Aorta (tissue), 5 donors: ENCODE measurements at regions not wholly inside any gene's neighbourhood (a gene's known extent, or its start where the extent isn't known, plus 50 kb on each side); places are given as distances from the start of the nearest gene placed in this dataset.
A peak's percentile ranks its signal among the peaks of the same experiment; 100 is the strongest.

Source experiments
- ATAC-seq: fragments of 200-7000 bp; cut with Tn5 transposase; one replicate; pipeline ENCODE4 v1.9.1; 2022; ENCODE audit warnings: moderate library complexity; ENCODE audit not compliant: low FRiP score
- DNase-seq, 2 donors: peaks; one replicate each; pipeline ENCODE4 v3.0.0-alpha.2; 2020
- H3K27ac ChIP-seq, 2 donors: one replicate each; pipeline ENCODE4 v1.5.1; 2013; ENCODE audit warnings: low read length in 2 of 2, mild to moderate bottlenecking in 2 of 2, moderate library complexity in 2 of 2, control low read depth in 1 of 2, inconsistent platforms in 1 of 2, low read depth in 1 of 2
- H3K27me3 ChIP-seq, 2 donors: one replicate each; pipeline ENCODE4 v1.6.1; 2013; ENCODE audit warnings: control low read depth in 1 of 2, low read length in 1 of 2, mild to moderate bottlenecking in 1 of 2, moderate library complexity in 1 of 2; ENCODE audit not compliant: insufficient read depth in 2 of 2, control insufficient read depth in 1 of 2
- H3K36me3 ChIP-seq, 2 donors: one replicate each; pipeline ENCODE4 v1.6.1; 2013; ENCODE audit warnings: control low read depth in 1 of 2, low read length in 1 of 2, mild to moderate bottlenecking in 1 of 2; ENCODE audit not compliant: insufficient read depth in 2 of 2, control insufficient read depth in 1 of 2
- H3K4me1 ChIP-seq, 2 donors: one replicate each; pipeline ENCODE4 v1.6.1; 2013; ENCODE audit warnings: low read length in 2 of 2, control low read depth in 1 of 2, mild to moderate bottlenecking in 1 of 2, moderate library complexity in 1 of 2; ENCODE audit not compliant: insufficient read depth in 2 of 2, control insufficient read depth in 1 of 2
- H3K4me3 ChIP-seq, 2 donors: one replicate each; pipeline ENCODE4 v1.5.1; 2013; ENCODE audit warnings: low read length in 2 of 2, control low read depth in 1 of 2, mild to moderate bottlenecking in 1 of 2
- H3K9me3 ChIP-seq: one replicate; pipeline ENCODE4 v1.6.1; 2013; ENCODE audit warnings: mild to moderate bottlenecking, low read length; ENCODE audit not compliant: control insufficient read depth
- WGBS, 2 donors: extraction: QIAGEN DNeasy Blood & Tissue Kit; methylation state at CpG; one replicate each; pipeline ENCODE4 v1.1.7; 2013; 5-methylcytosine and 5-hydroxymethylcytosine counted together
- intact Hi-C, 2 donors: fragments of 100-400 bp; cut with DNase I; formaldehyde crosslinking; loops; one replicate each; pipeline versions ENCODE4 v1.14.2 to v1.15.0; 2022
- donor health status: healthy with polysubstance abuse.
- donor health status: Bipolar disorder and iron deficiency.
- donor health status: DM: no; HTN: no; CAD: no.
- donor health status: DM: no; HTN: no; CAD: no.
- donor health status: DM: yes; HTN: yes; CAD: no.

DNA sequence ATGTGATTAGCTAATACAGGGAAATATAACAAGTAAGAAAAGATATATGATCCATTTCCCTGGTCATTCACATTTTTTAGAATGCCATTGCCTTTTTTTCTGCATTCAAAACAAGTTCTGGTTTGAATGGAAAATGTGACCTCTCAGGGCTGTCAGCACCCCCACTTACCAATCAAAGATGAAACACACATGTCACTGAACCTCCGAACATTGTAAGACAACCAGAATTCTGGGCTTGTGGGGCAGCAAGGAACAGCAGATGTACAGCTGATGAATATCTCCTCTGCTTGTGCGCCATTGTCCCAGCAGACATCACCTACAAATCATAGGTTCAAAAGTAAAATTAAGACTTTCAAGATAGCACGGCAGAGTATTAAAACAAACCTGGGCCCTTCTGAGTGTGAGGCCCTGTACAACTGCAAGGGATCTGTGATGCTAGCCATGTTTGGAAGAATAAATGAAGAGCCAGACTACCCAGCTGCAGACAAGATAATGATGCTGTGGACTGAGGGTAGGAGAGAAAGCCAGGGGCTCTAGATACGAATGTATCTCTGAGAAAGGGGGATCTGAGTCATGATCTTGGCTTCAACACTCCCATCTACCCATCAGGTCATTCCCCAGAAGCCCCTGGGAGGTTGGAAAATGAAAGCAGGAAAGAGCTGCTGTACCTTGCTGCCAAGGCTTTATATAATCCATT is 108.7 kb upstream of the SERTAD2 start:
- Histone ChIP-seq H3K4me3 (no peak overlapping the region), H3K9me3 (no peaks in the 10 kb centered on the region), H3K4me1 (no peaks in the 10 kb centered on the region), H3K27ac (no peak overlapping the region), H3K27me3 (no peaks in the 10 kb centered on the region), H3K36me3 (no peaks in the 10 kb centered on the region)
- ATAC-seq (no peak), DNase-seq (no peak)
- intact Hi-C loops = no loop called here
- WGBS, 2 donors = 86 to 87% methylated on average over 4 of the region's 4 CpGs

DNA sequence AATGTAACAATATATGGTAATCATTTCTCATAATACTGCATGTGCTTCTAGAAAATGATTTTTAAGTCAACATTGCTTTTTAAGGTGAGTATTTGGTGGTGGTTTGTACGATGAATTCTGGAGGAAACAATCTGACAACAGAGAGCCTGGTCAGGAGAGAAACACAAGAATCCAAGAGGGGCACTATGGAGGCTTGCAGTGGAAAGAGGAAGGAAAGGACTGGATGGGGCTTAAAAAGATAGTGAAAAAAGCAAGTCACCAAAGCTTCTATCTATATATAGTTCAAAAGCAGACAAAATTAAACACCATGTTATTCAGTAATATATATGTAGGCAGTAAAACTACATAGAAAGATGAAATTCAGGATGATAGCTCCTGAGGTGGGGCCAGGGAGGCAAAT is 109.4 kb upstream of the SERTAD2 start:
- H3K27me3 ChIP-seq = no peaks in the 10 kb centered on the region
- ATAC-seq (no peak), DNase-seq (no peak)
- H3K4me3 ChIP-seq = no peak overlapping the region
- no peaks in the 10 kb centered on the region for H3K4me1 ChIP-seq
- intact Hi-C loops = no loop called here
- no peaks in the 10 kb centered on the region for H3K9me3 ChIP-seq
- WGBS, 2 donors = 79 to 80% methylated on average over 1 of the region's 1 CpG
- H3K27ac ChIP-seq = no peak overlapping the region
- no peaks in the 10 kb centered on the region for H3K36me3 ChIP-seq

DNA sequence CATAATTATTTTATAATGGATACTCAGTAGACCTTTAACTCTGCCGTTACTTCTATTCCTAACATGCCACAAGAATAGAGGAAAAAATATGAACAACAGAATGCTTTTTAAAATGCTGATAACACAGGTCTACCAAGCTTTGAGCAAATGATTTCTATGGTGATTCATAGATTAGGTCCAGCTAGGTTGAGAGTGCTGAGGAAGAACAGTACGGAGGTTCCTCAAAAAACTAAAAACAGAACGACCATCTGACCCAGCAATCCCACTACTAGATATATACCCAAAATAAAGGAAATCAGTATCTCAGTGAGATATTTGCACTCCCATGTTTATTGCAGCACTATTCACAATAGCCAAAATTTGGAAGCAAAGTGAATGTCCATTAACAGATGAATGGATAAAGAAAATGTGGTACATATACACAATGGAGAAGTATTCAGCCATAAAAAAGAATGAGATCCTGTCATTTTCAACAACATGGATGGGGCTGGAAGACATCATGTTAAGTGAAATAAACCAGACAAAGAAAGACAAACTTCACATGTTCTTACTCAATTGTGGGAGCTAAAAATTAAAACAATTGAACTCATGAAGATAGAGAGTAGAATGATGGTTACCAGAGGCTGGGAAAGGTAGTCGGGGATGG is 111.6 kb upstream of the SERTAD2 start:
- no peak overlapping the region for H3K27ac ChIP-seq
- no peaks in the 10 kb centered on the region for H3K9me3 ChIP-seq
- no peak for DNase-seq
- 95 to 96% methylated on average over 4 of the region's 4 CpGs for WGBS, 2 donors
- H3K36me3 ChIP-seq = no peaks in the 10 kb centered on the region
- intact Hi-C loops = loop anchor here (5.0 kb wide), 1 partner anchor 113 kb away; the partner anchor contains the start of gene SERTAD2 (in 2 of the 2)
- no peaks in the 10 kb centered on the region for H3K4me1 ChIP-seq
- no peak overlapping the region for H3K4me3 ChIP-seq
- H3K27me3 ChIP-seq = no peaks in the 10 kb centered on the region
- ATAC-seq = no peak

DNA sequence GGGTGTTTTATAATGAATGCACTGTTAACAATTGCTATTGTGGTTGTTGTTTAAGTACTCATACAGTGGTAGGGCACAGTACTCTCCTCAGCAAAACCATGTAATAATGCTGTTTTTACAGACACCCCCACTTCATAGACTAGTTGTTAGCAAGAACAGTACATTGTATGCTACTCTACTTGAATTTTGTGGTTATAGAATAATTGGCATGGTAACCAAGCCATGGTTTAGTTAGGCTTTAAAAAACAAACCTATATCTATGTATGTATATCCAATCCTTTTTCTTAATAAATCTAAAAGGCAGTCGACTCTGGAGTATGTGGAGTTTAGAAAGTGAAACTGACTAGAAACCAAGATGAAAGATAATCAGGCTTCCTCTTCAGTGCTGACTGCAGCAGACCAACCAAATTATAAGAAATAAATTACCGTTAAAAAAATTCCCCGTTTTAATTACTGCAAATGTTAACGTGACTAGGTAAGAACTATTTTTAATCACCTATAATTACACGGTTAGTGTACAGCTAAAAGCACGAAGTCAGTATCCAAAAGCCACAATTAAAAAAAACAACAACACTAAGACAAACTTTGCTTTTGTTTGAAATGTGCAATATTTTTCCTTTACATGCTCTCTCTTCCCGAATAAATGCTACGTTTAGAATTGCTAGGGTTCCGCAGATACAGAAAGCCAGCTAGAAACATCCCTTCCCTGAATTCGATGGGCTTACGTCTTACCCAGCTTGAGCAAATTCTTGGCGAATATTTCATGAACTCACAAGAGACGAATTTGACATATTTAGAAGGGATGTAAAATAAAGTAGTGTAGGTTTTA is 113.3 kb upstream of the SERTAD2 start:
- peak overlapping the region; percentile 70 to 87 for H3K27ac ChIP-seq
- no peak for ATAC-seq
- H3K9me3 ChIP-seq = no peaks in the 10 kb centered on the region

DNA sequence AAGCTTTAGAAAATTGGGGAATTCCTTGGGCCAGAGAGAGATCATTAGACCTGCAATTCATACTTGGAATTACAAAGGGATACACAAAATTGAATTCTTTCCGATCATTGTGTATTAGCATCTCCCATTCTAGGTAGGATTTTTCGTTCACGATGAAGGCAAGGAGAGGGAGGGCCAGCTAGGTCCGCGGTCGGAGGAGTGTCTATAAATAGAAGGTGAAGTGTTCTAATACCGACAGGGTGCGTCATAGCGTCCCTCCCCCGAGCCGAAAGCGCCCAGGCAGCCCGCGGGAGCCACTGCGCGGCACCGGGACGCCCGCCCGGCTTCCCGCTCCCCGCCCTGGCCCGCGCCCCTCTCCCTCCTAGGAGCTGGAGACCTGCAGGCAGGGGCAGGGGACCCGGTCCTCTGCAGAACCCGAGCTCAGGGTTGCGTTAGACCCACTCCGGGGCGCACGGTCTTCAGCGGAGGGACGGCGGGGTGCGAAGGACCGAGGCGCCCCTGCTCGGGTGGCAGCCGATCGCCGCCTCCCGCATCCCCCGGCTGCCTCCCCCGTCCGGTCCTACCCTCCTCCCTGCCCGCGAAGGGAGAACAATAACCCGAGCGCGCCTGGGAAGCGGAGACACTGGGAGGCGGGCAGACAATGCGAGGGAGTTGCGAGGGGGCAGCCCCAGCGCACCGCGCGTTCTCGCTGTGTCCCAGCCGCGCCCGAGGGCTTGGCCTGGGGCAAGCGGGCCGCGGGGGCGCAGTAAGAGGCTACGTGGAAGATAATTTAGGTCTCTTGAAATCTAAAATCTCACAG is 114.2 kb upstream of the SERTAD2 start:
- Histone ChIP-seq H3K4me1 (no peaks in the 10 kb centered on the region), H3K27ac (peak overlapping the region; percentile 87 to 93), H3K27me3 (no peaks in the 10 kb centered on the region), H3K9me3 (no peaks in the 10 kb centered on the region), H3K4me3 (peak overlapping the region; percentile 50 to 95), H3K36me3 (no peaks in the 10 kb centered on the region)
- ATAC-seq = peak; percentile 97
- intact Hi-C loops = loop anchor here (1.0 to 5.0 kb wide), 3 partner anchors 17 to 116 kb away; partner anchors contain the start of gene SERTAD2 (in 2 of the 2)
- peak; percentile 94 to 95 for DNase-seq
- 0% methylated on average over 56 to 66 of the region's 66 CpGs for WGBS, 2 donors

More for the DNA sequence above, 113.3 kb upstream of the SERTAD2 start:
- 0 to 1% methylated on average over 13 of the region's 13 CpGs for WGBS, 2 donors
- DNase-seq = no peak
- intact Hi-C loops = loop anchor here (1.0 to 5.0 kb wide), 3 partner anchors 16 to 115 kb away; partner anchors contain the start of gene SERTAD2 (in 2 of the 2)
- Histone ChIP-seq H3K4me1 (no peaks in the 10 kb centered on the region), H3K4me3 (peak overlapping the region; percentile 50 to 95), H3K27me3 (no peaks in the 10 kb centered on the region), H3K36me3 (no peaks in the 10 kb centered on the region)

DNA sequence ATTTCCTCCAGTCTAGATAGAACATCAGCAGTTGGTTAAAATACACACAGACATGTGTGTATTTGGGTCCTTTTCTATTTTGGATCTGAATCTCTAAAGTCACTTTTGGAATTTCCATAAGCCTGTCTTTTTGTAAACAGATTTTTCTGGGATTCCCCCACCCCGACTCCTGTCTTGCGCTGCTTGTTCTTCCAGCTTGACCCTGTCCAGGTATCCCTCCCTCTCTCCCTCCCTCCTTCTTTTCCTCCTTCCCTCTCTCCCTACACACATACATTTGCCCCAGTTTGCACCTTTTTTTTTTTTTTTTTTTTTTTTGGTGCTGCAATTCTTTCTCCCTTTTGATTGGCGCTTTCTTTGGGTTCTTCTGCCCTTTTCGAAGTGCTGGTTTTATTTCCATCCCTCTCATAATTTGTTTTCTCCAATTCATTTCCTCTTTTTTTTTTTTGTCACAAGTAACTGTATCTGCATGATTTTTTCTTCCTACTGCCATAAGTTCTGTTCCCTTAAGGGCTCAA is 114.8 kb upstream of the SERTAD2 start:
- no peaks in the 10 kb centered on the region for H3K36me3 ChIP-seq
- no peaks in the 10 kb centered on the region for H3K27me3 ChIP-seq
- peak overlapping the region; percentile 22 to 50 for H3K4me3 ChIP-seq
- 22 to 32% methylated on average over 4 of the region's 4 CpGs for WGBS, 2 donors
- H3K27ac ChIP-seq = peak overlapping the region; percentile 64 to 93
- no peaks in the 10 kb centered on the region for H3K4me1 ChIP-seq
- H3K9me3 ChIP-seq = no peaks in the 10 kb centered on the region
- DNase-seq = no peak
- no peak for ATAC-seq
- intact Hi-C loops = loop anchor here (5.0 kb wide), 1 partner anchor 116 kb away; the partner anchor contains the start of gene SERTAD2 (in 2 of the 2)

DNA sequence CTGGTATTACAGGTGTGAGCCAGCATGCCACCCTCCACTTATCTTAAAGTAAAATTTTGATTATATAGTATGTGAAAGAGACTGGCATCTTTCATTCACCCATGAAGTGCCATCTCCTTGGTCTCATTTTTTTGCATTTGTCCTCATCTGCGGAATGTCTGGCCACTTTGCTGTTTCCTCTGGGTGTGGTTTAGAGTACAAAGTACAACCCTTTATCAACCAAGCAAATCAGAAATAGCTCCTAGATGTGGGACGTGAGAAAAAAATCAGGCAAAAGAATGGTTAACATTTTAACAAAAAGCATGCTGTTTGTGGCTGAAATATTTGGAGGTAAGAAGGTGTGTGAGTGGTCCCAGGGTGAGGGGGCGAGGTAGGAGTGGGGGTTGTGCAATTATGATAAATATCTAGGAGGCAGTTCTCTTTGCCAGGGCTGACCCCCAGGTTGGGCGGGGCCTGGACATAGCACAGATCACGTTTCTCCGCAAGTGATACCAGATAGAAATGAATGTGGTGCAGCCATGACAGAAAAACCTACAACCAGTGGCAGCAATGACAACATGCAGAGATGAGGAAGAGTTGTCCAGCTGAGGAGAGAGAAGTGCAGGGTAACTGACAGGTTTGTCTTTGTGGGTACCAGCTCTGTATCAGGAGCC is 115.8 kb upstream of the SERTAD2 start:
- Histone ChIP-seq H3K4me3 (no peak overlapping the region), H3K36me3 (no peaks in the 10 kb centered on the region), H3K4me1 (no peaks in the 10 kb centered on the region), H3K27ac (no peak overlapping the region), H3K9me3 (no peaks in the 10 kb centered on the region), H3K27me3 (no peaks in the 10 kb centered on the region)
- ATAC-seq = no peak
- intact Hi-C loops = loop anchor here (5.0 kb wide), 1 partner anchor 117 kb away; the partner anchor contains the start of gene SERTAD2 (in 2 of the 2)
- DNase-seq = no peak
- WGBS, 2 donors = 78% methylated on average over 6 of the region's 6 CpGs
